GM12892 (cell line): ENCODE measurements at regions not wholly inside any gene's neighbourhood (a gene's known extent, or its start where the extent isn't known, plus 50 kb on each side); places are given as distances from the start of the nearest gene placed in this dataset.

ENCODE experiments used
- POLR2A ChIP-seq: IDR thresholded peaks from 2 replicates; pipeline ENCODE4 v1.6.1; 2011; ENCODE audit warnings: low read depth, low read length, control low read depth
- POLR2AphosphoS5 ChIP-seq: IDR thresholded peaks from 2 replicates; pipeline ENCODE4 v1.6.1; 2011; ENCODE audit warnings: low read depth, low read length, control low read depth
- TAF1 ChIP-seq: IDR thresholded peaks from 2 replicates; pipeline ENCODE4 v1.6.1; 2011; ENCODE audit warnings: low read depth, mild to moderate bottlenecking, control low read depth, low read length, borderline replicate concordance

- TF ChIP-seq POLR2A (no peak), POLR2AphosphoS5 (no peak), TAF1 (no peak)
These were observed 221.2 kb upstream of the ANKH start for GRCh38 chr5:15092801-15093200.
